GM12878 (cell line): ENCODE measurements at regions not wholly inside any gene's neighbourhood (a gene's known extent, or its start where the extent isn't known, plus 50 kb on each side); places are given as distances from the start of the nearest gene placed in this dataset.

Experiments
- ATAC-seq: fragments of 200-7000 bp; cut with Tn5 transposase; 3 replicates; pipeline ENCODE4 v1.9.1; 2020; ENCODE audit warnings: mild to moderate bottlenecking, moderate library complexity
- BruUV-seq: library from RNA; stranded (reverse); fragments of 400-500 nt; replicated peaks from 2 replicates; lab custom pipeline; 2021; lab: Mats Ljungman, UMichigan
- CTCF ChIA-PET: fragments of 300-600 bp; sonication (Branson Sonifier 250); formaldehyde crosslinking; extraction: SDS; loops from one replicate; lab custom pipeline; 2021; ENCODE audit warnings: inconsistent platforms; lab: Yijun Ruan, JAX
- POLR2A ChIA-PET: fragments of 350-600 bp; formaldehyde crosslinking; extraction: SDS; loops from one replicate; lab custom pipeline; 2021; ENCODE audit warnings: inconsistent platforms; lab: Charles Lee
- RAD21 ChIA-PET: fragments of 300-600 bp; sonication (Branson Sonifier 250); formaldehyde crosslinking; loops from one replicate; lab custom pipeline; 2023; ENCODE audit warnings: antibody characterized with exemption; ENCODE audit not compliant: unreplicated experiment; lab: Charles Lee
- SMC1A ChIA-PET: fragments of 300-600 bp; sonication (Branson Sonifier 250); formaldehyde crosslinking; loops from one replicate; lab custom pipeline; 2023; ENCODE audit not compliant: unreplicated experiment, uncharacterized antibody; lab: Charles Lee
- DNase-seq: peaks from one replicate; pipeline ENCODE4 v3.0.0-alpha.2; 2011; ENCODE audit warnings: low read depth, low spot score
- FAIRE-seq: peaks from 3 replicates; lab custom pipeline; 2011; peaks lifted over from hg19 to GRCh38; lab: Jason Lieb, UNC
- H2AFZ ChIP-seq: 2 replicates; pipeline ENCODE4 v1.6.0; 2011; ENCODE audit warnings: low read depth, low read length, control low read depth; ENCODE audit not compliant: control insufficient read depth
- H3K27ac ChIP-seq: 2 replicates; pipeline ENCODE4 v1.5.1; 2011; ENCODE audit warnings: control low read depth; ENCODE audit not compliant: control insufficient read depth, insufficient read depth
- H3K27me3 ChIP-seq, 2 experiments: replicated peaks in 1 of 2; 2 replicates each; pipeline versions ENCODE4 v1.6.0 to v1.6.1; 2011; ENCODE audit warnings: low read length in 1 of 2; ENCODE audit not compliant: control insufficient read depth in 2 of 2, insufficient read depth in 2 of 2
- H3K36me3 ChIP-seq, 2 experiments: 2 replicates each; pipeline ENCODE4 v1.5.1; 2011; ENCODE audit warnings: low read length in 1 of 2; ENCODE audit not compliant: control insufficient read depth in 2 of 2, insufficient read depth in 2 of 2
- H3K4me1 ChIP-seq: 2 replicates; pipeline ENCODE4 v1.6.1; 2011; ENCODE audit warnings: mild to moderate bottlenecking, low read length, moderate library complexity, mixed read lengths; ENCODE audit not compliant: control insufficient read depth, insufficient read depth
- H3K4me2 ChIP-seq: 2 replicates; pipeline ENCODE4 v1.6.0; 2011; ENCODE audit warnings: control low read depth; ENCODE audit not compliant: control insufficient read depth, insufficient read depth
- H3K4me3 ChIP-seq: fragments of 200-600 bp; sonication (generic); 2 replicates; pipeline ENCODE4 v1.5.1; 2016
- H3K79me2 ChIP-seq: 2 replicates; pipeline ENCODE4 v1.6.0; 2011; ENCODE audit warnings: low read length; ENCODE audit not compliant: control insufficient read depth, insufficient read depth
- H3K9ac ChIP-seq: 2 replicates; pipeline ENCODE4 v1.8.0; 2011; ENCODE audit warnings: low read length, control low read depth, mixed read lengths; ENCODE audit not compliant: control insufficient read depth, insufficient read depth
- H3K9me3 ChIP-seq: replicated peaks from 3 replicates; pipeline ENCODE4 v1.5.1; 2011; ENCODE audit warnings: mild to moderate bottlenecking, low read length; ENCODE audit not compliant: control insufficient read depth, insufficient read depth
- H4K20me1 ChIP-seq: 2 replicates; pipeline ENCODE4 v1.6.0; 2011; ENCODE audit not compliant: control insufficient read depth, insufficient read depth
- ATF7 ChIP-seq: fragments of 450-650 bp; IDR thresholded peaks from 2 replicates; pipeline ENCODE4 v1.6.1; 2016; ENCODE audit warnings: low read depth, mild to moderate bottlenecking
- BHLHE40 ChIP-seq, 2 experiments: fragments of 450-650 bp in 1 of 2; IDR thresholded peaks; 2 replicates each; pipeline ENCODE4 v1.6.1; 2011 to 2017; ENCODE audit warnings: low read depth in 2 of 2, borderline replicate concordance in 1 of 2, improper control_type of control experiment in 1 of 2, low read length in 1 of 2, mild to moderate bottlenecking in 1 of 2
- CEBPB ChIP-seq, 2 experiments: fragments of 150-350 bp in 1 of 2; IDR thresholded peaks; 2 replicates each; pipeline ENCODE4 v1.6.1; 2012 to 2014; ENCODE audit warnings: low read depth in 2 of 2, low read length in 2 of 2, borderline replicate concordance in 1 of 2, inconsistent platforms in 1 of 2
- CHD2 ChIP-seq: IDR thresholded peaks from 2 replicates; pipeline ENCODE4 v1.6.1; 2011; ENCODE audit warnings: low read depth, low read length, improper control_type of control experiment, borderline replicate concordance
- CREB1 ChIP-seq: IDR thresholded peaks from 2 replicates; pipeline ENCODE4 v1.6.1; 2012; ENCODE audit warnings: low read depth, mild to moderate bottlenecking, inconsistent platforms
- DPF2 ChIP-seq: fragments of 450-650 bp; IDR thresholded peaks from 2 replicates; pipeline ENCODE4 v1.6.1; 2017; ENCODE audit warnings: mild to moderate bottlenecking
- EED ChIP-seq: sonication (generic); IDR thresholded peaks from 2 replicates; pipeline ENCODE4 v1.6.1; 2016; ENCODE audit warnings: antibody characterized with exemption, low read depth
- EP300 ChIP-seq, 2 experiments: fragments of 150-350 bp in 1 of 2; IDR thresholded peaks; 2 replicates each; pipeline ENCODE4 v1.6.1; 2011 to 2012; ENCODE audit warnings: low read depth in 2 of 2, low read length in 2 of 2, borderline replicate concordance in 1 of 2, improper control_type of control experiment in 1 of 2, inconsistent platforms in 1 of 2; ENCODE audit not compliant: control insufficient read depth in 1 of 2
- GATAD2B ChIP-seq: fragments of 450-650 bp; conservative IDR thresholded peaks from 2 replicates; pipeline ENCODE4 v1.6.1; 2017; ENCODE audit warnings: low read depth, mild to moderate bottlenecking, moderate library complexity
- IKZF1 ChIP-seq: fragments of 450-650 bp; conservative IDR thresholded peaks from 2 replicates; pipeline ENCODE4 v1.6.1; 2017; ENCODE audit warnings: antibody characterized with exemption, mild to moderate bottlenecking
- JUNB ChIP-seq: IDR thresholded peaks from 2 replicates; pipeline ENCODE4 v1.6.1; 2016; ENCODE audit warnings: antibody characterized with exemption, mild to moderate bottlenecking
- MTA2 ChIP-seq: fragments of 450-650 bp; IDR thresholded peaks from 2 replicates; pipeline ENCODE4 v1.6.1; 2016; ENCODE audit warnings: low read depth, mild to moderate bottlenecking, moderate library complexity
- MYB ChIP-seq: fragments of 150-350 bp; IDR thresholded peaks from 2 replicates; pipeline ENCODE4 v1.6.1; 2014; ENCODE audit warnings: mild to moderate bottlenecking, low read depth, low read length, borderline replicate concordance
- NBN ChIP-seq: fragments of 450-650 bp; IDR thresholded peaks from 2 replicates; pipeline ENCODE4 v1.6.1; 2016
- NRF1 ChIP-seq: conservative IDR thresholded peaks from 2 replicates; pipeline ENCODE4 v1.6.1; 2011; ENCODE audit warnings: mild to moderate bottlenecking, low read depth, low read length, improper control_type of control experiment
- RELA ChIP-seq: fragments of 450-650 bp; IDR thresholded peaks from 2 replicates; pipeline ENCODE4 v1.8.0; 2014; ENCODE audit warnings: borderline replicate concordance; ENCODE audit not compliant: partially characterized antibody
- SMARCA5 ChIP-seq: fragments of 450-650 bp; IDR thresholded peaks from 2 replicates; pipeline ENCODE4 v1.6.1; 2017; ENCODE audit warnings: mild to moderate bottlenecking
- TCF12 ChIP-seq: IDR thresholded peaks from 2 replicates; pipeline ENCODE4 v1.6.1; 2011; ENCODE audit warnings: low read depth, mild to moderate bottlenecking, low read length
- WGBS: methylation state at CpG from one replicate; pipeline ENCODE4 v1.1.6; 2016; ENCODE audit warnings: low lambda C conversion rate; ENCODE audit not compliant: insufficient replicate concordance, insufficient coverage; ENCODE audit errors: missing lambda C conversion rate; 5-methylcytosine and 5-hydroxymethylcytosine counted together
- in situ Hi-C: fragments of 300-500 bp; cut with MboI; formaldehyde crosslinking; loops from 9 replicates; pipeline ENCODE4 v1.14.3; 2018; ENCODE audit warnings: mixed read lengths
- intact Hi-C: fragments of 100-400 bp; cut with micrococcal nuclease; formaldehyde crosslinking; loops from one replicate; pipeline ENCODE4 v1.14.2; 2022; ENCODE audit not compliant: unreplicated experiment
- TF ChIP-seq, protein P1 (sequence below): fragments of 450-650 bp; IDR thresholded peaks from 2 replicates; pipeline ENCODE4 v1.6.1; 2017; ENCODE audit warnings: mild to moderate bottlenecking

DNA sequence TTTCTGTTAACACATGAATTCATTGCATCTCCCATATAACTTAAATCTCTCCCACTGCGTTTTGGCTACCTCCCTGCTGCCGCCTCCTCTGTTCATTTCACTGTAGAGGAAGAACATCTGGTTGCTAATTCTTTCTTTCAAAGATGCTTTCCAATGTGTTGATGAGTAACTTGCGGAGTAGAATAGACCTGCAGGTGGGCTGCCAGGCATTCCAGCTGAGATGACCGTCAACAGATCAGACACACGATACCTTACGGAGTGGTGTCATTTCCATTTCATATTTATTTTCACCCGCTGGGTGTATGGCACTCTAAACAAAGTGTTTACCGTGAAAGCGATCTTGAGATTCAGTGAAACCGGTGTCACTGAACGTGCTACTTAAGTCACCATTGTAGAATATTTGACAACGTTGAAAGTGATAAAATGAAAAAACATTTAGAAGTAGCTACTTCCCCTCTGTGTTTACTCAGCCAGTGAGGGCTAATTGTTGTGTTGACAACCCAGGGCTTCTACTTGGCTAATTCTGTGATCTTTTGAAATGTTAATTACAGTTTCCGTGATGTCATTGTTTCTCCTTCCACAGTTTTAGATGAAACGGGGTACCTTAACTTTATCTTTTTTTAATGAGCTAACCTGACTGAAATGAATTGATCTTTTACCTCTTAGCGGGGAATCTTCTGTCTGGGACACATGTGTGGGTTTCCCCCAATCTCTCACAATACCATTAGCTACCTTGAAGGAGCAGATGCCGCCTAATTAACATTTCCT lies 228.5 kb upstream of the ARGLU1 start:
- CTCF ChIA-PET: no interaction called here
- in situ Hi-C loops: no loop called here
- intact Hi-C loops: no loop called here
- no peaks in the 10 kb centered on the region for H3K79me2 ChIP-seq
- H3K36me3 ChIP-seq: no peaks in the 10 kb centered on the region
- no peak overlapping the region for H3K4me2 ChIP-seq
- TF ChIP-seq, protein P1, sequence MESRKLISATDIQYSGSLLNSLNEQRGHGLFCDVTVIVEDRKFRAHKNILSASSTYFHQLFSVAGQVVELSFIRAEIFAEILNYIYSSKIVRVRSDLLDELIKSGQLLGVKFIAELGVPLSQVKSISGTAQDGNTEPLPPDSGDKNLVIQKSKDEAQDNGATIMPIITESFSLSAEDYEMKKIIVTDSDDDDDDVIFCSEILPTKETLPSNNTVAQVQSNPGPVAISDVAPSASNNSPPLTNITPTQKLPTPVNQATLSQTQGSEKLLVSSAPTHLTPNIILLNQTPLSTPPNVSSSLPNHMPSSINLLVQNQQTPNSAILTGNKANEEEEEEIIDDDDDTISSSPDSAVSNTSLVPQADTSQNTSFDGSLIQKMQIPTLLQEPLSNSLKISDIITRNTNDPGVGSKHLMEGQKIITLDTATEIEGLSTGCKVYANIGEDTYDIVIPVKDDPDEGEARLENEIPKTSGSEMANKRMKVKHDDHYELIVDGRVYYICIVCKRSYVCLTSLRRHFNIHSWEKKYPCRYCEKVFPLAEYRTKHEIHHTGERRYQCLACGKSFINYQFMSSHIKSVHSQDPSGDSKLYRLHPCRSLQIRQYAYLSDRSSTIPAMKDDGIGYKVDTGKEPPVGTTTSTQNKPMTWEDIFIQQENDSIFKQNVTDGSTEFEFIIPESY: no peak
- TF ChIP-seq TCF12 (no peak), CHD2 (no peak), CREB1 (no peak), DPF2 (0 out of 2 replicates have a peak, but pooled peaks have one; percentile 18), CEBPB (IDR thresholded peaks at IDR 0.05; ENCODE audit: borderline replicate concordance in 1 of 2, low read depth in 2 of 2, low read length in 2 of 2) (no peak), SMARCA5 (no peak), NRF1 (no peak), ATF7 (peak; percentile 91), BHLHE40 (IDR thresholded peaks at IDR 0.05; ENCODE audit: borderline replicate concordance in 1 of 2, low read depth in 2 of 2, low read length in 1 of 2) (peak; percentile 48 to 65; a peak in 2 of 4 replicates), IKZF1 (0 out of 2 replicates have a peak, but pooled peaks have one; percentile 13), EP300 (IDR thresholded peaks at IDR 0.05; ENCODE audit: borderline replicate concordance in 1 of 2, control insufficient read depth in 1 of 2, low read depth in 2 of 2, low read length in 2 of 2) (0 out of 4 replicates have a peak, but pooled peaks have one; percentile 13 to 16), NBN (0 out of 2 replicates have a peak, but pooled peaks have one; percentile 27), EED (no peak), RELA (no peak), JUNB (no peak), MYB (no peak), MTA2 (peak; percentile 94), GATAD2B (no peak)
- H3K9ac ChIP-seq: no peak overlapping the region
- RAD21 ChIA-PET: no interaction called here
- H3K4me3 ChIP-seq: no peak overlapping the region
- FAIRE-seq (no peak), ATAC-seq (peak; percentile 92), DNase-seq (peak; percentile 9)
- no peaks in the 10 kb centered on the region for H4K20me1 ChIP-seq
- no peaks in the 10 kb centered on the region for H3K27me3 ChIP-seq
- H3K4me1 ChIP-seq: no peaks in the 10 kb centered on the region
- H3K27ac ChIP-seq: no peak overlapping the region
- no TSS peak for BruUV-seq
- POLR2A ChIA-PET: interaction anchor here (0.8 kb wide), 1 partner anchor 195 kb away, joined by 3 read pairs; no protein-coding TSS in a partner anchor
- SMC1A ChIA-PET: interaction anchor here (0.9 to 1.4 kb wide), 4 partner anchors 14 to 235 kb away, joined by 3 read pairs; no protein-coding TSS in a partner anchor
- no peak overlapping the region for H2AFZ ChIP-seq
- WGBS: 57% methylated on average over 16 of the region's 16 CpGs
- H3K9me3 ChIP-seq: no peaks in the 10 kb centered on the region
